ENCODE measurements at regions not wholly inside any gene's neighbourhood (a gene's known extent, or its start where the extent isn't known, plus 50 kb on each side); places are given as distances from the start of the nearest gene placed in this dataset.

DNA sequence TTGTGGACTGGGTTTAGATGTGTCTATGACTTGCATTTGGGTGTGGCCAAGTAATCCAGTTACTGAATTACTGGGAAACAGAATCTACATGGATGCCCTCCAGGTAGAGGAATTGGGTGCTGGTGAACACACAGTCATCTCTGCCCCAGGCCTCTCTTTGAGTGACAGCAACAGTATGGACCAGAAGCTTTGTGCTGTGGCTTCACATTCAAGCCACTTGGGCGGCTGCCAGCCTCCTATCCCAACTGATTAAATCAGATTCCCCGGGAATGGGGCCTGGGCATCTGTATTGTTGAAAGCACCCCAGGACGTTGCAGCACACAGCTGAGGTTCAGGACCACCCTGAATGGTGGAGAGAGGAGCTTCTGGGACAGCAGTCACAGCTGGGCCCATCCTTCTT is 144.6 kb downstream of the DHX35 start:
- no peaks in the 10 kb centered on the region for H3K36me3 Mint-ChIP-seq (ENCODE audit: low read depth)
- no peaks in the 10 kb centered on the region for H3K4me1 Mint-ChIP-seq (ENCODE audit: low read depth)
- no peaks in the 10 kb centered on the region for H3K9me3 Mint-ChIP-seq
- no peak overlapping the region for H3K27ac Mint-ChIP-seq
- DNase-seq (ENCODE audit: low spot score) = no peak
- no peak overlapping the region for H3K4me3 Mint-ChIP-seq
- peaks cover 21% of the 10 kb centered on the region for H3K27me3 Mint-ChIP-seq (ENCODE audit: low read depth)

GRCh38 chr20:39105551-39105950 is 143.4 kb downstream of the DHX35 start:
- no peak overlapping the region for H3K27ac Mint-ChIP-seq
- H3K4me1 Mint-ChIP-seq (ENCODE audit: low read depth) = no peaks in the 10 kb centered on the region
- H3K27me3 Mint-ChIP-seq (ENCODE audit: low read depth) = peaks cover 14% of the 10 kb centered on the region
- no peaks in the 10 kb centered on the region for H3K9me3 Mint-ChIP-seq
- H3K4me3 Mint-ChIP-seq = no peak overlapping the region
- no peaks in the 10 kb centered on the region for H3K36me3 Mint-ChIP-seq (ENCODE audit: low read depth)
- no peak for DNase-seq (ENCODE audit: low spot score)

GRCh38 chr20:39103732-39104131 is 141.6 kb downstream of the DHX35 start:
- H3K36me3 Mint-ChIP-seq (ENCODE audit: low read depth) = no peaks in the 10 kb centered on the region
- H3K9me3 Mint-ChIP-seq = no peaks in the 10 kb centered on the region
- no peak overlapping the region for H3K4me3 Mint-ChIP-seq
- no peaks in the 10 kb centered on the region for H3K4me1 Mint-ChIP-seq (ENCODE audit: low read depth)
- peaks cover 10% of the 10 kb centered on the region for H3K27me3 Mint-ChIP-seq (ENCODE audit: low read depth)
- no peak for DNase-seq (ENCODE audit: low spot score)
- H3K27ac Mint-ChIP-seq = no peak overlapping the region

DNA sequence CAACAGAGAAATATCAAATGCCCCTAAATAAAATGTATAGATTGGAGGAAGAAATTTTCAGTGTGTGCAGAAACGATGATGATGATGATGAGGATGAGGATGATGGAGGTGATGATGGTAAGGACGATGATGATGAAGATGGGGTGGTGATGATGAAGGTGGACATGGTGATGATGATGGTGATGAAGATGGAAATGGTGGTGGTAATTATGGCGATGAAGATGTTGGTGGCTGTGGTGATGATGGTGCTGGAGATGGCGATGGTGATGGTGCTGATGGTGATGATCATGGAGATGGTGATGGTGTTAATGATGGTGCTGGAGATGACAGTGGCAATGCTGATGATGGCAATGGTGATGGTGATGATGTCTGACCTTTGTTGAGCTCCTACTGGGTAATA is 141.2 kb downstream of the DHX35 start:
- Mint-ChIP-seq H3K36me3 (ENCODE audit: low read depth) (no peaks in the 10 kb centered on the region), H3K4me3 (no peak overlapping the region), H3K9me3 (no peaks in the 10 kb centered on the region), H3K27ac (no peak overlapping the region), H3K4me1 (ENCODE audit: low read depth) (no peaks in the 10 kb centered on the region), H3K27me3 (ENCODE audit: low read depth) (peaks cover 10% of the 10 kb centered on the region)
- DNase-seq (ENCODE audit: low spot score) = no peak

DNA sequence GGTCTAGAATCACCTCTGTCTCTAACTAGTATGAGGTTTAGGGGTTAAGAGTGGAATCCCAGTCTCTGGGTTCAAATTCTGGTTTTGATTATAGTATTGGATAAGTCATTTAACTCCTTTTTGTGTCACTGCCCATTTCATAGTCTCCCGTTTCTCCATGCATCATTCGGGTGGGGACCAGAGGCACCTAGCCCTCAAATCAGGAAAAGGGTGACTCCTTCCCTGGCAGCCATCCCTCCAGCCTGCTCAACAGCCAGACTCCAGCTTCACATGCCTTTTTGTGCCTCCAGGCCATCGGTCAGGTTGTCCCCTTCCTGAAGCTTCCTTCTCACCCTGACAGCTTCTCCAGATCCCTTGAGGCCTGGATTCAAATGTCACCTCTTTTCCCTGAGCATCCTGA is 139.8 kb downstream of the DHX35 start:
- Mint-ChIP-seq H3K4me1 (ENCODE audit: low read depth) (no peaks in the 10 kb centered on the region), H3K36me3 (ENCODE audit: low read depth) (no peaks in the 10 kb centered on the region), H3K27ac (no peak overlapping the region), H3K4me3 (no peak overlapping the region), H3K27me3 (ENCODE audit: low read depth) (peaks cover 8% of the 10 kb centered on the region), H3K9me3 (no peaks in the 10 kb centered on the region)
- DNase-seq (ENCODE audit: low spot score) = no peak

DNA sequence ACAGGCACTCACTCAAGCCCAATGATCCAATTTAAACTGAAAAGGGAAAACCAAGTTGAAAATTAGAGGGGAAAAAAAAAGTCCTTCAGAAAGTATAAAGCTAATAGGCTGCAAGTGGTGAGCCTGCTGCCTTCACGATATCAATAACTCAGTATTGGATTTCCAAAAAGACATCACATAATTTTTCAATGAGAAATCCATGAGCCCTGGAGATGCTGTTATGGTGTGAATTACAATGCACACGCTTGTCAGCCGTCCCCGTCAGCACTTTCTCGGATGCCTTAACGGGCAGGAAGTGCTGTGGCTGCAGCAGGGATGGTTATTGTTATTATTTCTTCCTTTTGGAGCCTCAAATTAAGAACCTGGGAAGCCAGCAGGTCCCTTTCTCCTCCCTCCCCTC is 138.5 kb downstream of the DHX35 start:
- Mint-ChIP-seq H3K9me3 (no peaks in the 10 kb centered on the region), H3K27ac (no peak overlapping the region), H3K4me3 (no peak overlapping the region), H3K4me1 (ENCODE audit: low read depth) (no peaks in the 10 kb centered on the region), H3K27me3 (ENCODE audit: low read depth) (peaks cover 8% of the 10 kb centered on the region), H3K36me3 (ENCODE audit: low read depth) (no peaks in the 10 kb centered on the region)
- no peak for DNase-seq (ENCODE audit: low spot score)

DNA sequence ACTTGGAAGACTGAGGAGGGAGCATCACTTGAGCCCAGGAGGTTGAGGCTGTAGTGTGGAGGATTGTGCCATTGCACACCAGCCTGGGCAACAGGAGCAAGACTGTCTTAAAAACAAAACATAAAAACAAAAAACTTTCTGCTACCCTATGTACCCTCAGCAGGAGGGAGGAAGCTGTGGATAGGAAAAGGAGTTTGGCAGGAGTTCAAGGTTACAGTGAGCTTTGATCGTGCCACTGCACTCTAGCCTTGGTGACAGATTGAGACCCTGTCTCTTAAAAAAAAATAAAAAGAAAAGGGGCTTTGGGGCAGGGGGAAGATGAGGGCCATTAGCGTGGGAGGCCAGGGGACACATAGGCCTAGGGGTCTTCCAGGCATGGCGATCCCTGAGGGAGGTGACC is 135.7 kb downstream of the DHX35 start:
- no peak overlapping the region for H3K4me3 Mint-ChIP-seq
- no peaks in the 10 kb centered on the region for H3K4me1 Mint-ChIP-seq (ENCODE audit: low read depth)
- no peaks in the 10 kb centered on the region for H3K36me3 Mint-ChIP-seq (ENCODE audit: low read depth)
- H3K9me3 Mint-ChIP-seq = no peaks in the 10 kb centered on the region
- H3K27me3 Mint-ChIP-seq (ENCODE audit: low read depth) = peaks cover 2% of the 10 kb centered on the region
- no peak overlapping the region for H3K27ac Mint-ChIP-seq
- DNase-seq (ENCODE audit: low spot score) = no peak

DNA sequence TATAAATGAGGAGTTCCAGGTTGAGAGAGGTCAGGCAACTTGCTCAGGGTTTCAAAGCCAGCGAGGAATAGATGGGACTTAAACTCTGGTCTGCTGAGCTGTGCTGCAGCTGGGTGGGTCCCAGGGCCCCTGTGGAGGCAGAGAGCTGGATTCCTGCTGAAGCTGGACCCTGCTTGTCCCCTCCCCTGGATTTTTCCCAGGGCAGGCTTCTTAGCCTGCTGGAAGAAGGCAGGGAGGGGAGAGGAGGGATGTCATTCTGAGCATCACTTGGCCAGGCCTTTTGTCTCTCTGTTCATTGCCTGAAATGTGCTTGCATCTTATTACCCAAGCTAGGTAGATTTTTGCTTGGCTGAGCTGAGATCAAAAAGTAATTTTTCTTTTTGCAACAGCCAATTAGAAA is 133.7 kb downstream of the DHX35 start:
- H3K9me3 Mint-ChIP-seq = no peaks in the 10 kb centered on the region
- no peaks in the 10 kb centered on the region for H3K27me3 Mint-ChIP-seq (ENCODE audit: low read depth)
- no peak overlapping the region for H3K4me3 Mint-ChIP-seq
- H3K27ac Mint-ChIP-seq = no peak overlapping the region
- DNase-seq (ENCODE audit: low spot score) = no peak
- no peaks in the 10 kb centered on the region for H3K36me3 Mint-ChIP-seq (ENCODE audit: low read depth)
- no peaks in the 10 kb centered on the region for H3K4me1 Mint-ChIP-seq (ENCODE audit: low read depth)

GRCh38 chr20:39094391-39094790 is 132.2 kb downstream of the DHX35 start:
- Mint-ChIP-seq H3K27ac (no peak overlapping the region), H3K36me3 (ENCODE audit: low read depth) (peaks cover 1% of the 10 kb centered on the region), H3K27me3 (ENCODE audit: low read depth) (no peaks in the 10 kb centered on the region), H3K4me1 (ENCODE audit: low read depth) (no peaks in the 10 kb centered on the region), H3K4me3 (no peak overlapping the region), H3K9me3 (peaks cover 4% of the 10 kb centered on the region)
- no peak for DNase-seq (ENCODE audit: low spot score)

DNA sequence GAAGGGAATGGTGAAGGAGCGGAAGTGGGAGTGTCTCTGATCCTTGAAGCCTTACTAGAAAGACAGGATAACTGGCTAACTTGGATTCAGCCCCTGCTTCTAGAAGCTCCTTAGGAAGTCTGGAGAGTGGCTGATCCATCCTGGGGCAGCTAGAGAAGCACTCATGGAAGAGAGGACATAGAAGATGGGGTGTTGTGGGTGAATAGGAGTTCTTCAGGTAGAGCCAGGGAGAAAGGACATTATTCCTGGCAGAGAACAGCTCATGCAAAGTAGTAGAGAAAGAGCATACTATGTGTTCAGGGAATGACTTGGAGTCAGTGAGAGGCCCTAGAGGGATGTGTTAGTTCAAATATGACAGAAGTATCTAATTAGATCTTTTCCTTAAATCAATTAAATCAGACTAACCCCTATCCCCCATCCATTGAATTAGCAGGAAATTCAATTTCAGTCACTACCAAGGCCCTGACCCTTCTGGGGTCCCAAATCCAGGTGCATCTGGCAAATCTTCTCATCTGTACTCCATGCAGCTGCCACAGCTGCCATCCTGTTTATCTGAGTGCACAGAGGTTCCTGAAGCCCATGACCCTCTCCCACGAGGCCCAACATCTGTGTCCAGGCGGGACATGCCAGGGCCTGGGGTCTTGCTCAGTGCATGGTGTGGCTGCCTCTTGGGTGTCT is 130.7 kb downstream of the DHX35 start:
- peaks cover 1% of the 10 kb centered on the region for H3K36me3 Mint-ChIP-seq (ENCODE audit: low read depth)
- no peaks in the 10 kb centered on the region for H3K27me3 Mint-ChIP-seq (ENCODE audit: low read depth)
- no peak for DNase-seq (ENCODE audit: low spot score)
- H3K4me3 Mint-ChIP-seq = no peak overlapping the region
- peaks cover 6% of the 10 kb centered on the region for H3K9me3 Mint-ChIP-seq
- no peak overlapping the region for H3K27ac Mint-ChIP-seq
- no peaks in the 10 kb centered on the region for H3K4me1 Mint-ChIP-seq (ENCODE audit: low read depth)

DNA sequence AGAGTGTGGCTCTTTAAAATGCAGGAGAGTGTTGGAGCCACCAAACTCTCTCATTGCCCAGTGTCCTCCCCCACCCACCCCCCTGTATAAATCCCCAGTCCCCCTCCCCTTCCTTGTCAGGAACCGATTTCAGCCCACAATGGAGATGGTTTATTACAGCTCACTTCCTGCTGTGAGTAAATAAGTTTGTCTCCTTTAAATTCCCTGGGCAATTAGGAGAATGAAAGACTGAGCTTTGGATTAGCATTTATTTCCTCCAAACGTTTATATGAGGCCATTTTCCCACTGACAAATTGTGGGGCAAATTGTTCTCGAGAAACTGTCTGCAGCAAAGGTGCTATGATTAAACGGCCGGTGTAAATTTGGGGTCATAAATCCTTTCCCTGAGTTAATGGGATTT is 128.8 kb downstream of the DHX35 start:
- Mint-ChIP-seq H3K4me3 (no peak overlapping the region), H3K9me3 (peaks cover 6% of the 10 kb centered on the region)

DNA sequence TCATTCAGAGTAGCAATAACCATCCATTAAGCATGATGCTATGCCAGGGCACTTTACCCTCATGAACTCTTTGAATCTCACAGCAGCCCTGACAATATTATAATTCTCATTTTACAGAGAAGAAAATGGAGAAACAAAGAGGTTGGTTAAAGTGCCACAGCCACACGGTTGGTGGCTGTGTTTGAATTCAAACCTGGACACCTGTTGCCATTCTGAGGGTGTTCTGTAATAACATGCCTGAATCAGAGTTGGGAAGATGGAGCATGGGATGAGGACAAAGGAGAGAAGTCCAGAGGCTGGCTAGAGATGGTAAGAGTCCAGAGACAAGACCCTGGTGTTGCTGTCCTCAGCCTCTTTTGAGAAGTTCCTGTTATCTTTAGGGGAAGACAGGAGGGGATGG is 127.7 kb downstream of the DHX35 start:
- H3K4me3 Mint-ChIP-seq = no peak overlapping the region
- H3K27me3 Mint-ChIP-seq (ENCODE audit: low read depth) = peaks cover 10% of the 10 kb centered on the region
- no peak for DNase-seq (ENCODE audit: low spot score)
- H3K9me3 Mint-ChIP-seq = peaks cover 6% of the 10 kb centered on the region
- no peak overlapping the region for H3K27ac Mint-ChIP-seq
- H3K4me1 Mint-ChIP-seq (ENCODE audit: low read depth) = no peaks in the 10 kb centered on the region
- peaks cover 1% of the 10 kb centered on the region for H3K36me3 Mint-ChIP-seq (ENCODE audit: low read depth)

More for the DNA sequence above, 128.8 kb downstream of the DHX35 start:
- no peak for DNase-seq (ENCODE audit: low spot score)
- no peak overlapping the region for H3K27ac Mint-ChIP-seq
- H3K36me3 Mint-ChIP-seq (ENCODE audit: low read depth) = peaks cover 1% of the 10 kb centered on the region
- no peaks in the 10 kb centered on the region for H3K4me1 Mint-ChIP-seq (ENCODE audit: low read depth)
- peaks cover 3% of the 10 kb centered on the region for H3K27me3 Mint-ChIP-seq (ENCODE audit: low read depth)

Data from T-helper 2 cell treated with Interferon-gamma antibody and Interleukin-4, amounts not matched to agents 5 μg/mL and 100 μg/mL, for 36 hours (primary cell).